Occipital lobe (tissue), 1 donor: ENCODE measurements at regions not wholly inside any gene's neighbourhood (a gene's known extent, or its start where the extent isn't known, plus 50 kb on each side); places are given as distances from the start of the nearest gene placed in this dataset.
"Not testable (repeated sequence)": the region's sequence is repeated elsewhere in the genome, so short reads cannot be mapped to it uniquely, and the experiment has no call there.

Experiments
- DNase-seq: peaks from one replicate; lab custom pipeline; 2025; lab: John Stamatoyannopoulos, UW

DNA sequence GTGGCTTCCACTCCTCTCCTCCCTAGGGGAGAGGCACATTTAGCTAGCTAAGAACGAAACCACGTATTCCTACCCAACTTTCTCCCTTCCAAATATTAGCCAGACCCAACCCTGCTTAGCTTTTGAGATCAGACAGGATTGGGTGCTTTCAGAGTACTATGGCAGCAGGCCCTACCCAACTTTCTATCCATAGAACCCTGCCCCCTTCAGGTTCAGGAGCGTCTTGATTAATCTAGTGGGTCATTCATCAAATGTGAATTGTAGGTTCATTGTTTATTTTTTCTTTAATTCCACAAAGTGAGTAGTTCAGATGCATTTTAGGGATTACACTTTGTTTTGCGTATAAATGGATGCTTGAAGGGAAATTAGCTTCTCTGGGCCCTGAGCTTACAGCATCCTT, 188.3 kb downstream of the MIB1 start:
- no peak for DNase-seq

DNA sequence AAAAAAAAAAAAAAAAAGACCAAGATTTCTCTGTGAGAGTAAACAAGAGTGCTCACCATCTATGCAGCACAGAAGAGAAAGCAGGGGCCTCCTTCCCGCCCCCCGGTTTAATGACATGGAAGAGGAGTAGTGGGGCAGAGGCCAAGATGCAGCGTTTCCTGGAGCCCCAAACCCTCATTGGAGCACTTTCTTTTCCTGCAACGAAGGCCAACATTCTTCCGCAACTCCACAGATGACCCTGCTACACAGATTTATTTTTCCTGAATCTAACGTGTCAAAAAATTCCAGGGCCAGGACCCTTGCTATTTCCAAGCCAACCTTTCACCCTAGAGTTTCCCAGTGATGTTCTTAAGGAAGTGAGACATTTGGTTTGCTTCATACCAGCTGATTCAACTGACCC, 189.6 kb downstream of the MIB1 start:
- DNase-seq = no peak

GRCh38 chr18:21933931-21934765, 193.6 kb downstream of the MIB1 start:
- DNase-seq = no peak

- no peak for DNase-seq
Measured at GRCh38 chr18:21934766-21935015, 194.1 kb downstream of the MIB1 start.

- DNase-seq = no peak
Measured at GRCh38 chr18:21943456-21943855, 202.9 kb downstream of the MIB1 start.

DNA sequence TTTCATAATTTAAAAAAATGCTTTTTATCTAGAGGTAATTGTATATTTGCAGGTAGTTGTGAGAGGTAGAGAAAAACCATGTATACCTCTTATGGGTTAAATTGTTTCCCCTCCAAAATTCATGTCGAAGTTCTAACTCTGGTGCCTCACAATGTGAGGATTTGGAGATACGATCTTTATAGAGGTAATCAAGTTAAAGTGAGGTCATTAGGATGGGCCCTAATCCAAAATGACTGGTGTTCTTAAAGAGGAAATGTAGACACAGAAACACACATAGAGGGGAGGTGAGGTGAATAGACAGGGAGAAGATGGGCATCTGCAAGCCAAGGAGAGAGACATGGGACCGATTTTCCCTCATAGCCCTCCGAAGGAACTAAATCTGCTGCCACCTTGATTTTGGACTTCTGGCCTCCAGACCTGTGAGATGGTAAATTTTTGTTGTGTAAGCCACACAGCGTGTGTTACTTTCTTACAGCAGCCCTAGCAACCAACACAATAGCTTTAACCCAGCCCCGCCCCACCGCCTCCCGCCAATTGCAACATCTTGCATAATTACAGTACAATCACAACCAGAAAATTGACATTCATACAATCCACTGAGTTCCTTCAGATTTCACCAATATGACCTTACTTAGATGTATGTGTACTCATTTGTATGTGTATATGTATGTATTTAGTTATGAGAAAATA, 208.9 kb downstream of the MIB1 start:
- no peak for DNase-seq

DNA sequence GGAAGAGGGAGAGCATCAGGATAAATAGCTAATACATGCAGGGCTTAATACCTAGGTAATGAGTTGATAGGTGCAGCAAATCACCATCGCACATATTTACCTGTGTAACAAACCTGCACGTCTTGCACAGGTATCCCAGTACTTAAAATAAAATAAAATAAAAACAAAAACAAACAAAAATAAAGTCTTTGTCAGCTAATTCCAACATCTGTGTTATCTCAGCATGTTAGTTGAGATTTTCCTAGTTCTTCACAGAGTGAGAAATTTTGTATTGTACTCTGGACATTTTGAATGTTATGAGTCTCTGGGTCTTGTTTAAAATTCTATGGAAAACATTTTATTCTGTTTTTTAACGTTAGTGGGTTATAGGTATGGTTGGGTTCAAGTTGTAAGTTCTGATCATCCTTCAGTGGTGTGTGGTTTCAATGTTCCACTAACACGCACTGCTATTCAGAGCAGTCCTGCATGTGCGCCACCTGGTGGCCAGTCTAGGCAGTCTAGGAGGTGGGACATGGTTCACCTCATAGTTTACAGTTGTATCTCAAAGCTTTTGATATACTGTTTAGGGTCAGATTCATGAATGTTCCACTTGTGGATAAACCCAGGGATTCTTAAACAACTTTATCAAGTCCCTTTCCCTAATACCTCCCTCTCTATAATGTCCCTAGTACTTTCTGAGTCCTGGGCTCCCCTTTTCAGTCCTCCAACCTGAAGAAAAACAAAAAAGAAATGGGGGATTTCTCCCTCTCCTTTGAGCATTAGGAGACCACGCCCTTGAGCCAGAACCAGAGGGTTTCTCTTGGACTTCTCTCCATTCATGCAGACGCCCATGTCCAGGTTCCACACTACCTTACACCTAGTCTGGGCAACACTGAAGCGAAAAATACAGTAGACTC, 213.4 kb upstream of the GATA6 start:
- peak; percentile 2 for DNase-seq

- DNase-seq = no peak
Measured at GRCh38 chr18:21958263-21958662, 211.1 kb upstream of the GATA6 start.

DNA sequence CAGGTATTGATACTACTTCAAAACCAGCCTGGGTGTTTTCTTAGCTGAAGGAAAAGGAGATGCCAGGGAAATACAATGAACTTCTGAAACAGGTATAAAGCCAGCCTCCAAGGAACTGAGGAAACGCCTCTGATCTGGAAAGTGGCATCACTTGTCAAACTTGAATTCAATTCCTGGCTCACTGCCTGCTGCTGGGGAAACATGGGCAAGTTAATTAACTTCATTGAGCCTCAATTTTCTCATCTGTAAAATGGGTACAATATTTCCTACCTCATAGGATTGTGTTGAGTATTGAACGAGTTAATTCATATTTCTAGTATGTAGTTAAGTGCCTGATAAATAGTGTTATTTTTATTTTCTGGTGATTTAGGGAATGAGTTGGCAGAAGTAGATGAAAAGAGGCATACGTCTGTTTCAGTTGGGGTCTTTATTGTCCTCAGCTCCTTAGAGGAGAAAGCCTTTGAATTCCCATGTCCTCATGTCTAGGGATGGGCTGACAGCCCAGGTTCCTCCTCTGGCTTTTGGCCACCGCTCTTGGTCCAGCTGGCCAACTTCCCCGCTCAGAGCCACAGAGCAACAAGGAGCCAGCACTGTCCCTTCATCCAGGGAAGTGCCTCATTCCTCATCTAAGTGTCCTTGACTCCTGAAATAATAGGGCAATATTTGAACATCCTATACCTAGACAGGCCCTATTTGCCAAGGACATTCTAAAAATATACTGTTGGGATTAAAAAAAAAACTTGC, 210.5 kb upstream of the GATA6 start:
- DNase-seq = no peak

DNA sequence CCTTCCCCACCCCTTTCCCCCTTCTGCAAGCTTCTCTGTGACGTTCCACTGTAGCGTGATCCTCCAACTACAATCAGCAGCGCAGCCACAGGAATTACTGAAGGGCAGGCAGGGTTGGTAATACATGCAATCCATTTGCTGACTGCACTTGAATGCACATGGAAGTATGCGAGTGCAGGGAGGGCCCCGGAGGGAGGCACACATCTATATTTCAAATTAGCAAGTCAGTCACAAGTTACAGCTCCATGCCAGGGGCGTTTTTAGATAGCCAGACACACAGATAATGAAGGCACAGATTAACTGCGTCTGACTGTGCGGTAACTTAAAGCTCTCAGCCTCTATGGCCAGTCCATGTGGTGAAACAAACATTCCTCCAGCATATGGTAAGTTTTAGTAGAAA, 209.2 kb upstream of the GATA6 start:
- no peak for DNase-seq

GRCh38 chr18:21963336-21963735, 206.1 kb upstream of the GATA6 start:
- no peak for DNase-seq

GRCh38 chr18:21968338-21968737, 201.1 kb upstream of the GATA6 start:
- no peak for DNase-seq

- no peak for DNase-seq
Measured at GRCh38 chr18:21972281-21972680, 197.1 kb upstream of the GATA6 start.

DNA sequence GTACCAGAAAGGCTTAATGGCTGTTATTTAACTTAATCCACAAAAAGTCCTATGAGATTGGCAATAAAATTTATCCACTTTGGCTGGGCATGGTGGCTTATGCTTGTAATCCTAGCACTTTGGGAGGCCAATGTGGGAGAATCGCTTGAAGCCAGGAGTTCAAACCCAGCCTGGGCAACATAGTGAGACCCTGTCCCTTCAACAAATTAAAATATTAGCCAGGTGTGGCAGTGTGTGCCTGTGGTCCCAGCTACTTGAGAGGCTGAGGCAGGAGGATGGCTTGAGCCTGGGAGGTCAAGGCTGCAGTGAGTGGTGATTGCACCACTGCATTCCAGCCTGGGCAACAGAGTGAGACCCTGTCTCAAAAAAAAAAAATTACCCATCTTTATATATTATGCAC, 193.4 kb upstream of the GATA6 start:
- DNase-seq = not testable (repeated sequence)

GRCh38 chr18:21978546-21979170, 190.7 kb upstream of the GATA6 start:
- no peak for DNase-seq

- DNase-seq = no peak
Measured at GRCh38 chr18:21979171-21979560, 190.2 kb upstream of the GATA6 start.

DNA sequence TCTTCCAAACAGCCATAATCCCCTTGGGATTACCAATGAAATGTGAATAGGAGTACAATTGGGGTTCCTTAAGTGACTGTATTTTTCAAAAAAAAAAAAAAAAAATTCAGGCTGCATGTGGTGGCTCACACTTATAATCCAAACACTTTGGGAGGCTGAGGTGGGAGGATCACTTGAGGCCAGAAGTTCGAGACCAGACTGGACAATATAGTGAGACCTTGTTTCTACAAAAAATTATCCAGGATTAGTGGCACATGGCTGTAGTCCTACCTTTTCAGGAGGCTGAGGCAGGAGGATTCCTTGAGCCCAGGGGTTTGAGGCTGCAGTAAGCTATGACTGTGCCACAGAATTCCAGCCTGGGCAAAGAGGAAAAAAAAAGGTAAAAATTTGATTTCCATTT, 189.6 kb upstream of the GATA6 start:
- DNase-seq = no peak

DNA sequence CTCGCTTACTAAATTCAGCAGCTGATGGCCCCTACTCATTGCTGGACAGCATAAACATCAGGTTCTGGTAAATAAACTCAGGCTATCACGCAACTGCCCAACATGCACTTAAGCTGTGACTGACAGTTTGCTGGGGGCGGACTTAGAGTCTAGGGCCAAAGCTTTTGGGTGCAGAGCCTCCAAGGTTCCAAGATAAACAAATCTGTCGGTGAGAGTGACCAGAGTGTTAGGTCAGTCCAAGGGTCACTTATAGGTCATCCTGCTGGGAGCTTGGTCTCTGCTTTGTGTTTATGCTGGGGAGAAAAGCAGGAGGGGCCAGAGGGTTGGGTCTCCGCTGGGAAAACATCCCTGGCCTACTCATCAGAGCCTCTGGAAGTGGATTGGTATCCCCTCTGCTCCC, 188.6 kb upstream of the GATA6 start:
- DNase-seq = no peak

GRCh38 chr18:21981489-21981888, 187.9 kb upstream of the GATA6 start:
- DNase-seq = not testable (repeated sequence)

GRCh38 chr18:21991081-21991534, 178.3 kb upstream of the GATA6 start:
- no peak for DNase-seq

DNA sequence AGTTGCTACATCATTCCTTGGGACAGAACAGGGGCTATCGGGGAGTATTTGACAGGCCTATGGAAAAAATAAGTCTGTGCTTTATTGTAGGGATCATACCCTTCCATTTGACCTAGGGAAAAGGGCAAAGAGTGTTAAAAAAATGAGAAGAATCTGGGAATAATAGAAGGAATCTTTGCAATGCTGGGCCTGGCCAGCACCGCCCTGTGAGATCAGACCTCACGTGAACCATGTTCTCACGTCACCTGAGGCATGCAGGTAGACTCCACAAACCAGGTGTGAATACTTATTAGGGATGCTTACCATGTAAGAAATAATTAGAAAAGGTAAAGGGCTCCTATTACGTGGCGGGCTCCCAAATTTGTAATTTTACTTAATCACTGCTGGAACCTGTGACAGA, 177.5 kb upstream of the GATA6 start:
- no peak for DNase-seq
